ENCODE measurements at regions not wholly inside any gene's neighbourhood (a gene's known extent, or its start where the extent isn't known, plus 50 kb on each side); places are given as distances from the start of the nearest gene placed in this dataset.

DNA sequence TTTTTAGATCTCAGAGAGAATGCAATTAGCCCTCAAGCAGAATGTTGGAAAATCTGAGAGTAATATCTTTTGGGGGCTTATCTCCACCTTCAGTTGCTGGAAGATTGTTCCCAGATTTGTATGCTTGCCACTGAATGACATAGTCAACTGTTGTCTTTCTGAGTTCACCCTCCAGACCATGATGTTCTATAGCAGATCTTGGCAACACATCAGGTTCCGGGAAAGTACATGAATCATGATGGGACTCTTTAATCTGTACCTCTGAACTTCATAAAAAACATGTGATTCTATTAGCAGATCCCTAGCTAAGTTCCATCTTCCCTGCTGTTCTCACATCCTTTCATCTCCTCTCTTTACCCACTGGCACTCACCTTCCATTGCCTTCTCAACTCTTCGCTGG is 68.9 kb downstream of the PLCE1 start:
- TF ChIP-seq GATA2 (IDR thresholded peaks at IDR 0.05; ENCODE audit: low read depth, low read length) (no peak), GATA3 (IDR thresholded peaks at IDR 0.05; ENCODE audit: low read depth, low read length) (no peak)

Data from SH-SY5Y (cell line).